ENCODE measurements at regions not wholly inside any gene's neighbourhood (a gene's known extent, or its start where the extent isn't known, plus 50 kb on each side); places are given as distances from the start of the nearest gene placed in this dataset.

- no peaks in the 10 kb centered on the region for H3F3A ChIP-seq (ENCODE audit: insufficient read depth, low read length)
- DNase-seq: no peak
- no peaks in the 10 kb centered on the region for H3K36me3 ChIP-seq (replicated peaks; ENCODE audit: insufficient read depth, low read length)
- no peak overlapping the region for H3K4me2 ChIP-seq (ENCODE audit: low read depth, low read length)
- no peaks in the 10 kb centered on the region for H4K20me1 ChIP-seq (ENCODE audit: insufficient read depth, low read length)
- no peaks in the 10 kb centered on the region for H3K9me3 ChIP-seq (replicated peaks; ENCODE audit: insufficient read depth, low read length)
- no peak overlapping the region for H3K9ac ChIP-seq (ENCODE audit: low read length)
- H3K27me3 ChIP-seq (replicated peaks; ENCODE audit: insufficient read depth, low read length): no peaks in the 10 kb centered on the region
- H3K4me1 ChIP-seq (ENCODE audit: low read length): no peaks in the 10 kb centered on the region
- H3K4me3 ChIP-seq (ENCODE audit: low read length): no peak overlapping the region
- H3K9me2 ChIP-seq (replicated peaks; ENCODE audit: insufficient read depth, low read length): no peaks in the 10 kb centered on the region
- H3K27ac ChIP-seq (ENCODE audit: low read length): no peak overlapping the region
- no peak overlapping the region for H2AFZ ChIP-seq (ENCODE audit: low read length)
- no peaks in the 10 kb centered on the region for H3K79me2 ChIP-seq (ENCODE audit: low read length)
- TF ChIP-seq EZH2phosphoT487 (IDR thresholded peaks at IDR 0.05; ENCODE audit: low read length): no peak
- TF ChIP-seq EZH2 (optimal IDR thresholded peaks at IDR 0.05; ENCODE audit: low read depth, low read length): no peak
- TF ChIP-seq CTCF (IDR thresholded peaks at IDR 0.05; ENCODE audit: low read length): no peak
Observed at GRCh38 chr9:115517335-115518075, 399.5 kb upstream of the TNC start.

- Histone ChIP-seq H3K4me1 (ENCODE audit: low read length) (no peaks in the 10 kb centered on the region), H3F3A (ENCODE audit: insufficient read depth, low read length) (no peaks in the 10 kb centered on the region), H4K20me1 (ENCODE audit: insufficient read depth, low read length) (no peaks in the 10 kb centered on the region), H2AFZ (ENCODE audit: low read length) (no peak overlapping the region), H3K79me2 (ENCODE audit: low read length) (no peaks in the 10 kb centered on the region), H3K4me3 (ENCODE audit: low read length) (no peak overlapping the region), H3K36me3 (replicated peaks; ENCODE audit: insufficient read depth, low read length) (no peaks in the 10 kb centered on the region), H3K27me3 (replicated peaks; ENCODE audit: insufficient read depth, low read length) (no peaks in the 10 kb centered on the region), H3K9me2 (replicated peaks; ENCODE audit: insufficient read depth, low read length) (no peaks in the 10 kb centered on the region), H3K4me2 (ENCODE audit: low read depth, low read length) (no peak overlapping the region), H3K9ac (ENCODE audit: low read length) (no peak overlapping the region), H3K9me3 (replicated peaks; ENCODE audit: insufficient read depth, low read length) (no peaks in the 10 kb centered on the region), H3K27ac (ENCODE audit: low read length) (no peak overlapping the region)
- no peak for TF ChIP-seq EZH2 (optimal IDR thresholded peaks at IDR 0.05; ENCODE audit: low read depth, low read length)
- no peak for TF ChIP-seq EZH2phosphoT487 (IDR thresholded peaks at IDR 0.05; ENCODE audit: low read length)
- TF ChIP-seq CTCF (IDR thresholded peaks at IDR 0.05; ENCODE audit: low read length): no peak
- no peak for DNase-seq
Observed at GRCh38 chr9:115520646-115521045, 402.7 kb upstream of the TNC start.

- Histone ChIP-seq H3K9me3 (replicated peaks; ENCODE audit: insufficient read depth, low read length) (no peaks in the 10 kb centered on the region), H3K9me2 (replicated peaks; ENCODE audit: insufficient read depth, low read length) (no peaks in the 10 kb centered on the region), H3K27me3 (replicated peaks; ENCODE audit: insufficient read depth, low read length) (no peaks in the 10 kb centered on the region), H2AFZ (ENCODE audit: low read length) (no peak overlapping the region), H4K20me1 (ENCODE audit: insufficient read depth, low read length) (no peaks in the 10 kb centered on the region), H3K4me2 (ENCODE audit: low read depth, low read length) (no peak overlapping the region), H3K9ac (ENCODE audit: low read length) (no peak overlapping the region), H3K79me2 (ENCODE audit: low read length) (no peaks in the 10 kb centered on the region), H3K4me1 (ENCODE audit: low read length) (no peaks in the 10 kb centered on the region), H3K4me3 (ENCODE audit: low read length) (no peak overlapping the region), H3K36me3 (replicated peaks; ENCODE audit: insufficient read depth, low read length) (no peaks in the 10 kb centered on the region), H3F3A (ENCODE audit: insufficient read depth, low read length) (no peaks in the 10 kb centered on the region), H3K27ac (ENCODE audit: low read length) (no peak overlapping the region)
- no peak for DNase-seq
- TF ChIP-seq EZH2 (optimal IDR thresholded peaks at IDR 0.05; ENCODE audit: low read depth, low read length) (no peak), CTCF (IDR thresholded peaks at IDR 0.05; ENCODE audit: low read length) (no peak), EZH2phosphoT487 (IDR thresholded peaks at IDR 0.05; ENCODE audit: low read length) (no peak)
Observed at GRCh38 chr9:115522912-115523311, 405.0 kb upstream of the TNC start.
